HepG2 (cell line): ENCODE measurements at regions not wholly inside any gene's neighbourhood (a gene's known extent, or its start where the extent isn't known, plus 50 kb on each side); places are given as distances from the start of the nearest gene placed in this dataset.

Experiments
- ATAC-seq: fragments of 200-7000 bp; cut with Tn5 transposase; 3 replicates; pipeline ENCODE4 v1.9.1; 2020; ENCODE audit warnings: mild to moderate bottlenecking, moderate library complexity
- BruUV-seq: library from RNA; stranded (reverse); fragments of 400-500 nt; replicated peaks from 2 replicates; lab custom pipeline; 2021; lab: Mats Ljungman, UMichigan
- CTCF ChIA-PET: fragments of 300-600 bp; formaldehyde crosslinking; extraction: SDS; loops from one replicate; lab custom pipeline; 2021; ENCODE audit warnings: low total read pairs, inconsistent platforms, low intra/inter-chr PET ratio; lab: Yijun Ruan, JAX
- POLR2A ChIA-PET: fragments of 350-600 bp; sonication (Branson Sonifier 250); formaldehyde crosslinking; loops from one replicate; lab custom pipeline; 2020; ENCODE audit warnings: antibody characterized with exemption, inconsistent platforms; lab: Yijun Ruan, JAX
- DNase-seq: peaks from one replicate; pipeline ENCODE4 v3.0.0-alpha.2; 2015; ENCODE audit warnings: low spot score
- FAIRE-seq: peaks from 3 replicates; lab custom pipeline; 2011; peaks lifted over from hg19 to GRCh38; lab: Jason Lieb, UNC
- H2AFZ ChIP-seq: one replicate; pipeline ENCODE4 v1.6.1; 2011; ENCODE audit warnings: low read length, inconsistent platforms
- H3K27ac ChIP-seq: fragments of 300-600 bp; 3 replicates; pipeline ENCODE4 v1.8.0; 2011; ENCODE audit warnings: mixed run types, mild to moderate bottlenecking, mixed read lengths, low read length, inconsistent platforms; ENCODE audit not compliant: insufficient read depth; ENCODE audit errors: extremely low read length
- H3K27me3 ChIP-seq, 2 experiments: fragments of 200-600 bp in 1 of 2; 2 replicates in 1 of 2; 3 replicates in 1 of 2; pipeline versions ENCODE4 v1.6.0 to v1.8.0; 2011; ENCODE audit warnings: low read length in 2 of 2, mild to moderate bottlenecking in 2 of 2, moderate library complexity in 2 of 2, inconsistent platforms in 1 of 2; ENCODE audit not compliant: insufficient read depth in 2 of 2, control insufficient read depth in 1 of 2
- H3K36me3 ChIP-seq, 2 experiments: fragments of 200-600 bp in 1 of 2; replicated peaks in 1 of 2; 2 replicates in 1 of 2; 3 replicates in 1 of 2; pipeline versions ENCODE4 v1.5.1 to v1.8.0; 2011; ENCODE audit warnings: low read length in 2 of 2, inconsistent platforms in 1 of 2; ENCODE audit not compliant: insufficient read depth in 2 of 2, control insufficient read depth in 1 of 2
- H3K4me1 ChIP-seq: 2 replicates; pipeline ENCODE4 v1.5.1; 2012; ENCODE audit warnings: low read length, inconsistent platforms; ENCODE audit not compliant: insufficient read depth
- H3K4me2 ChIP-seq: 2 replicates; pipeline ENCODE4 v1.6.0; 2011; ENCODE audit warnings: low read depth, low read length, inconsistent platforms
- H3K4me3 ChIP-seq, 3 experiments: fragments of 200-600 bp in 1 of 3; sonication (generic), shearing (Covaris generic) in 1 of 3; replicated peaks in 1 of 3; 2 replicates each; pipeline ENCODE4 v1.5.1; 2011 to 2016; ENCODE audit warnings: low read length in 3 of 3, inconsistent platforms in 2 of 3, low read depth in 2 of 3, mild to moderate bottlenecking in 2 of 3, control low read depth in 1 of 3, mixed read lengths in 1 of 3; ENCODE audit not compliant: insufficient read depth in 1 of 3
- H3K79me2 ChIP-seq: one replicate; pipeline ENCODE4 v1.6.1; 2011; ENCODE audit warnings: low read length, inconsistent platforms; ENCODE audit not compliant: insufficient read depth
- H3K9ac ChIP-seq: 2 replicates; pipeline ENCODE4 v1.6.0; 2011; ENCODE audit warnings: mild to moderate bottlenecking, low read depth, low read length, inconsistent platforms; ENCODE audit not compliant: insufficient read depth
- H3K9me3 ChIP-seq: 2 replicates; pipeline ENCODE4 v1.5.1; 2012; ENCODE audit warnings: mild to moderate bottlenecking, low read length
- H4K20me1 ChIP-seq: 2 replicates; pipeline ENCODE4 v1.6.0; 2011; ENCODE audit warnings: inconsistent platforms, mild to moderate bottlenecking, low read length, moderate library complexity; ENCODE audit not compliant: insufficient read depth
- ARHGAP35 ChIP-seq: sonication (generic); formaldehyde crosslinking; IDR thresholded peaks from 2 replicates; pipeline ENCODE4 v1.9.0; 2022; ENCODE audit warnings: mild to moderate bottlenecking, inconsistent platforms, moderate library complexity, missing genetic modification reagents, borderline replicate concordance
- HINFP ChIP-seq: sonication (generic); formaldehyde crosslinking; IDR thresholded peaks from 2 replicates; pipeline ENCODE4 v1.4.0; 2020; ENCODE audit warnings: low read depth, mild to moderate bottlenecking, missing genetic modification reagents
- HNF4G ChIP-seq, 2 experiments: sonication (generic) in 1 of 2; formaldehyde crosslinking in 1 of 2; IDR thresholded peaks; 2 replicates each; pipeline versions ENCODE4 v1.4.0 to v1.6.1; 2011 to 2020; ENCODE audit warnings: borderline replicate concordance in 2 of 2, low read depth in 2 of 2, mild to moderate bottlenecking in 2 of 2, low read length in 1 of 2, missing genetic modification reagents in 1 of 2, moderate library complexity in 1 of 2
- KLF12 ChIP-seq: sonication (generic); formaldehyde crosslinking; IDR thresholded peaks from 2 replicates; pipeline ENCODE4 v1.4.0; 2020; ENCODE audit warnings: missing genetic modification reagents, borderline replicate concordance
- MXD1 ChIP-seq: sonication (generic); formaldehyde crosslinking; IDR thresholded peaks from 2 replicates; pipeline ENCODE4 v1.4.0; 2020; ENCODE audit warnings: mild to moderate bottlenecking, missing genetic modification reagents
- PLSCR1 ChIP-seq: sonication (generic); formaldehyde crosslinking; IDR thresholded peaks from 2 replicates; pipeline ENCODE4 v1.5.0; 2020; ENCODE audit warnings: missing genetic modification reagents, mild to moderate bottlenecking, borderline replicate concordance
- SMAD9 ChIP-seq: sonication (generic); formaldehyde crosslinking; IDR thresholded peaks from 2 replicates; pipeline ENCODE4 v1.5.1; 2020; ENCODE audit warnings: mild to moderate bottlenecking, missing genetic modification reagents
- SOX5 ChIP-seq: IDR thresholded peaks from 2 replicates; pipeline ENCODE4 v1.6.1; 2016; ENCODE audit warnings: borderline replicate concordance
- SP140L ChIP-seq: sonication (generic); formaldehyde crosslinking; IDR thresholded peaks from 2 replicates; pipeline ENCODE4 v1.4.0; 2020; ENCODE audit warnings: missing genetic modification reagents, borderline replicate concordance
- TCF7 ChIP-seq: sonication (generic); IDR thresholded peaks from 2 replicates; pipeline ENCODE4 v1.6.1; 2016; ENCODE audit warnings: antibody characterized with exemption, low read depth
- ZMYM4 ChIP-seq: sonication (generic); formaldehyde crosslinking; IDR thresholded peaks from 2 replicates; pipeline ENCODE4 v1.8.1; 2023; ENCODE audit warnings: mild to moderate bottlenecking, missing genetic modification reagents
- ZNF18 ChIP-seq: sonication (generic); formaldehyde crosslinking; IDR thresholded peaks from 2 replicates; pipeline ENCODE4 v1.8.0; 2022; ENCODE audit warnings: mild to moderate bottlenecking, missing genetic modification reagents; ENCODE audit not compliant: insufficient replicate concordance
- ZNF225 ChIP-seq: sonication (generic); formaldehyde crosslinking; IDR thresholded peaks from 2 replicates; pipeline ENCODE4 v1.4.0; 2020; ENCODE audit warnings: mild to moderate bottlenecking, missing genetic modification reagents
- ZNF446 ChIP-seq: sonication (generic); formaldehyde crosslinking; IDR thresholded peaks from 2 replicates; pipeline ENCODE4 v1.5.0; 2020; ENCODE audit warnings: mild to moderate bottlenecking, missing genetic modification reagents
- ZNF564 ChIP-seq: sonication (generic); formaldehyde crosslinking; IDR thresholded peaks from 2 replicates; pipeline ENCODE4 v1.8.1; 2023; ENCODE audit warnings: mild to moderate bottlenecking, missing genetic modification reagents
- ZNF7 ChIP-seq: IDR thresholded peaks from 2 replicates; pipeline ENCODE4 v1.6.1; 2016; ENCODE audit warnings: missing biosample characterization, missing genetic modification reagents
- WGBS: methylation state at CpG from one replicate; pipeline ENCODE4 v1.1.6; 2017; ENCODE audit warnings: low lambda C conversion rate; 5-methylcytosine and 5-hydroxymethylcytosine counted together
- in situ Hi-C: cut with HindIII; loops from 2 replicates; pipeline ENCODE4 v1.10.0; 2017; ENCODE audit warnings: low pct_unique_long_range_greater_than_20kb; ENCODE audit not compliant: extremely low pct_ligation_motif_present
- intact Hi-C: fragments of 100-400 bp; cut with micrococcal nuclease; formaldehyde crosslinking; loops from one replicate; pipeline ENCODE4 v1.10.0; 2022; ENCODE audit not compliant: unreplicated experiment
- TF ChIP-seq, protein P1 (sequence below): sonication (generic); formaldehyde crosslinking; IDR thresholded peaks from 2 replicates; pipeline ENCODE4 v1.8.0; 2022; ENCODE audit warnings: mild to moderate bottlenecking, missing genetic modification reagents, moderate library complexity

- no peaks in the 10 kb centered on the region for H3K79me2 ChIP-seq
- H3K9ac ChIP-seq = no peak overlapping the region
- POLR2A ChIA-PET = no interaction called here
- H3K36me3 ChIP-seq = no peaks in the 10 kb centered on the region
- no peak overlapping the region for H2AFZ ChIP-seq
- DNase-seq (no peak), ATAC-seq (no peak), FAIRE-seq (no peak)
- H3K4me3 ChIP-seq = no peak overlapping the region
- no peaks in the 10 kb centered on the region for H4K20me1 ChIP-seq
- H3K9me3 ChIP-seq = no peaks in the 10 kb centered on the region
- WGBS = 57% methylated on average over 14 of the region's 14 CpGs
- in situ Hi-C loops = no loop called here
- CTCF ChIA-PET = no interaction called here
- intact Hi-C loops = no loop called here
- H3K27me3 ChIP-seq = peaks cover 4 to 14% of the 10 kb centered on the region in 2 experiments; a peak in 3 of 5 replicates
- H3K4me2 ChIP-seq = no peak overlapping the region
- no TSS peak for BruUV-seq
- H3K27ac ChIP-seq = no peak overlapping the region
- H3K4me1 ChIP-seq = no peaks in the 10 kb centered on the region
- TF ChIP-seq ZNF18 (no peak), ZNF446 (no peak), ZNF564 (no peak), SOX5 (no peak), KLF12 (CRISPR knock-in tag) (no peak), ZNF225 (CRISPR knock-in tag) (no peak), ARHGAP35 (CRISPR knock-in tag) (no peak), HNF4G (IDR thresholded peaks at IDR 0.05; ENCODE audit: borderline replicate concordance, low read depth, low read length) (no peak), HNF4G (CRISPR knock-in tag; IDR thresholded peaks at IDR 0.05; ENCODE audit: borderline replicate concordance, low read depth) (no peak), HINFP (CRISPR knock-in tag) (no peak), ZMYM4 (no peak), SMAD9 (CRISPR knock-in tag) (no peak), SP140L (CRISPR knock-in tag) (no peak), TCF7 (no peak), ZNF7 (CRISPR knock-in tag) (no peak), MXD1 (CRISPR knock-in tag) (no peak), PLSCR1 (CRISPR knock-in tag) (no peak)
- TF ChIP-seq, protein P1, sequence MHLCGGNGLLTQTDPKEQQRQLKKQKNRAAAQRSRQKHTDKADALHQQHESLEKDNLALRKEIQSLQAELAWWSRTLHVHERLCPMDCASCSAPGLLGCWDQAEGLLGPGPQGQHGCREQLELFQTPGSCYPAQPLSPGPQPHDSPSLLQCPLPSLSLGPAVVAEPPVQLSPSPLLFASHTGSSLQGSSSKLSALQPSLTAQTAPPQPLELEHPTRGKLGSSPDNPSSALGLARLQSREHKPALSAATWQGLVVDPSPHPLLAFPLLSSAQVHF (CRISPR knock-in tag) = no peak
These were observed 83.9 kb upstream of the YWHAQ start for GRCh38 chr2:9714630-9715214.
